K562 (cell line): ENCODE measurements at regions not wholly inside any gene's neighbourhood (a gene's known extent, or its start where the extent isn't known, plus 50 kb on each side); places are given as distances from the start of the nearest gene placed in this dataset.

Source experiments
- ATAC-seq: fragments of 200-7000 bp; cut with Tn5 transposase; 3 replicates; pipeline ENCODE4 v1.9.1; 2020; ENCODE audit warnings: moderate library complexity
- BruUV-seq: library from RNA; stranded (reverse); fragments of 400-500 nt; replicated peaks from 2 replicates; lab custom pipeline; 2021; lab: Mats Ljungman, UMichigan
- CTCF ChIA-PET: fragments of 300-600 bp; formaldehyde crosslinking; extraction: SDS; loops from one replicate; lab custom pipeline; 2021; ENCODE audit warnings: low intra/inter-chr PET ratio; lab: Yijun Ruan, JAX
- POLR2A ChIA-PET: fragments of 300-600, 350-650 bp; sonication (Branson Sonifier 250); formaldehyde crosslinking; extraction: SDS; loops from one replicate; lab custom pipeline; 2021; ENCODE audit warnings: antibody characterized with exemption, inconsistent platforms; lab: Yijun Ruan, JAX
- DNase-seq, 4 experiments: peaks; one replicate each; pipeline versions ENCODE4 v3.0.0 to v3.0.0-alpha.2; 2011 to 2018; ENCODE audit warnings: low spot score in 3 of 4, mixed read lengths in 3 of 4; ENCODE audit errors: extremely low read depth in 1 of 4
- FAIRE-seq: peaks from 2 replicates; lab custom pipeline; 2011; peaks lifted over from hg19 to GRCh38; lab: Jason Lieb, UNC
- H2AFZ ChIP-seq: 2 replicates; pipeline ENCODE4 v1.6.0; 2011; ENCODE audit warnings: low read depth, low read length, control low read depth, inconsistent platforms
- H3K27ac ChIP-seq: fragments of 200-600 bp; 3 replicates; pipeline ENCODE4 v1.8.0; 2011; ENCODE audit warnings: low read depth, mild to moderate bottlenecking, control low read depth, inconsistent platforms, low read length, moderate library complexity, mixed read lengths; ENCODE audit errors: extremely low read depth
- H3K27me3 ChIP-seq, 2 experiments: fragments of 300-600 bp in 1 of 2; 2 replicates in 1 of 2; 3 replicates in 1 of 2; pipeline versions ENCODE4 v1.6.0 to v1.8.0; 2011; ENCODE audit warnings: inconsistent platforms in 2 of 2, low read length in 2 of 2, mild to moderate bottlenecking in 1 of 2, mixed read lengths in 1 of 2, moderate library complexity in 1 of 2; ENCODE audit not compliant: control insufficient read depth in 2 of 2, insufficient read depth in 2 of 2
- H3K36me3 ChIP-seq: fragments of 300-600 bp; 3 replicates; pipeline ENCODE4 v1.8.0; 2011; ENCODE audit warnings: mild to moderate bottlenecking, low read length, inconsistent platforms; ENCODE audit not compliant: control insufficient read depth, insufficient read depth
- H3K4me1 ChIP-seq, 2 experiments: fragments of 200-600 bp in 1 of 2; replicated peaks in 1 of 2; 2 replicates in 1 of 2; 3 replicates in 1 of 2; pipeline versions ENCODE4 v1.5.1 to v1.8.0; 2011; ENCODE audit warnings: inconsistent platforms in 2 of 2, low read length in 2 of 2, mild to moderate bottlenecking in 1 of 2, mixed read lengths in 1 of 2, moderate library complexity in 1 of 2; ENCODE audit not compliant: control insufficient read depth in 2 of 2, insufficient read depth in 2 of 2
- H3K4me2 ChIP-seq: 2 replicates; pipeline ENCODE4 v1.6.1; 2011; ENCODE audit warnings: low read length, control low read depth, inconsistent platforms, mixed read lengths; ENCODE audit not compliant: insufficient read depth
- H3K4me3 ChIP-seq: fragments of 200-600 bp; sonication (generic), shearing (Covaris generic); 2 replicates; pipeline ENCODE4 v1.5.1; 2016; ENCODE audit warnings: control low read depth, inconsistent platforms
- H3K79me2 ChIP-seq: fragments of 200-600 bp; 3 replicates; pipeline ENCODE4 v1.8.0; 2011; ENCODE audit warnings: low read length, inconsistent platforms; ENCODE audit not compliant: control insufficient read depth, insufficient read depth
- H3K9ac ChIP-seq, 2 experiments: 2 replicates each; pipeline versions ENCODE4 v1.6.0 to v1.6.1; 2011; ENCODE audit warnings: low read depth in 2 of 2, low read length in 2 of 2, control low read depth in 1 of 2, inconsistent platforms in 1 of 2, mild to moderate bottlenecking in 1 of 2, mixed read lengths in 1 of 2; ENCODE audit not compliant: insufficient read depth in 1 of 2
- H3K9me1 ChIP-seq: one replicate; pipeline ENCODE4 v1.6.0; 2011; ENCODE audit warnings: inconsistent platforms, mild to moderate bottlenecking, low read length, moderate library complexity; ENCODE audit not compliant: control insufficient read depth, insufficient read depth
- H3K9me3 ChIP-seq: replicated peaks from 2 replicates; pipeline ENCODE4 v1.5.1; 2011; ENCODE audit warnings: low read depth, low read length, inconsistent platforms; ENCODE audit not compliant: control insufficient read depth, insufficient read depth
- H4K20me1 ChIP-seq: replicated peaks from 2 replicates; pipeline ENCODE4 v1.6.1; 2011; ENCODE audit warnings: low read length, inconsistent platforms, mixed read lengths; ENCODE audit not compliant: control insufficient read depth, insufficient read depth
- KAT7 ChIP-seq: sonication (generic); formaldehyde crosslinking; IDR thresholded peaks from 2 replicates; pipeline ENCODE4 v1.8.0; 2022; ENCODE audit warnings: missing genetic modification reagents, mild to moderate bottlenecking, borderline replicate concordance
- KDM1A ChIP-seq, 2 experiments: fragments of 450-650 bp; IDR thresholded peaks; 2 replicates each; pipeline ENCODE4 v1.6.1; 2016; ENCODE audit warnings: mild to moderate bottlenecking in 2 of 2
- SMARCA5 ChIP-seq: fragments of 450-650 bp; IDR thresholded peaks from 2 replicates; pipeline ENCODE4 v1.6.1; 2016
- ZBTB7A ChIP-seq: IDR thresholded peaks from 2 replicates; pipeline ENCODE4 v1.6.1; 2011; ENCODE audit warnings: low read depth, mild to moderate bottlenecking, low read length, moderate library complexity, borderline replicate concordance; ENCODE audit not compliant: control insufficient read depth
- ZNF282 ChIP-seq: sonication (generic); formaldehyde crosslinking; IDR thresholded peaks from 2 replicates; pipeline ENCODE4 v1.8.1; 2023; ENCODE audit warnings: missing genetic modification reagents
- WGBS: fragments of 100-300 bp; shearing (Covaris generic); methylation state at CpG from one replicate; pipeline ENCODE4 v1.1.6; 2016; ENCODE audit warnings: low coverage, mixed read lengths; ENCODE audit not compliant: insufficient coverage; ENCODE audit errors: missing lambda C conversion rate; 5-methylcytosine and 5-hydroxymethylcytosine counted together
- in situ Hi-C: fragments of 300-500 bp; cut with MboI; formaldehyde crosslinking; loops from 4 replicates; pipeline ENCODE4 v1.15.0; 2018; ENCODE audit warnings: inconsistent platforms, mixed read lengths
- intact Hi-C: fragments of 100-400 bp; cut with micrococcal nuclease; formaldehyde crosslinking; loops from 2 replicates; pipeline ENCODE4 v1.14.2; 2022
- TF ChIP-seq, protein P1 (sequence below): fragments of 450-650 bp; IDR thresholded peaks from 2 replicates; pipeline ENCODE4 v1.7.0; 2016; ENCODE audit warnings: borderline replicate concordance
- TF ChIP-seq, protein P2 (sequence below): conservative IDR thresholded peaks from 2 replicates; pipeline ENCODE4 v1.6.1; 2011; ENCODE audit warnings: low read depth, mild to moderate bottlenecking, low read length; ENCODE audit not compliant: control insufficient read depth
- TF ChIP-seq, protein P3 (sequence below): sonication (generic); formaldehyde crosslinking; IDR thresholded peaks from 2 replicates; pipeline ENCODE4 v1.8.1; 2023; ENCODE audit warnings: missing genetic modification reagents, mild to moderate bottlenecking, borderline replicate concordance
- TF ChIP-seq, protein P4 (sequence below): fragments of 200-800 bp; sonication (Bioruptor generic); IDR thresholded peaks from 2 replicates; pipeline ENCODE4 v1.6.1; 2016; ENCODE audit warnings: missing genetic modification characterization, missing compliant biosample characterization

DNA sequence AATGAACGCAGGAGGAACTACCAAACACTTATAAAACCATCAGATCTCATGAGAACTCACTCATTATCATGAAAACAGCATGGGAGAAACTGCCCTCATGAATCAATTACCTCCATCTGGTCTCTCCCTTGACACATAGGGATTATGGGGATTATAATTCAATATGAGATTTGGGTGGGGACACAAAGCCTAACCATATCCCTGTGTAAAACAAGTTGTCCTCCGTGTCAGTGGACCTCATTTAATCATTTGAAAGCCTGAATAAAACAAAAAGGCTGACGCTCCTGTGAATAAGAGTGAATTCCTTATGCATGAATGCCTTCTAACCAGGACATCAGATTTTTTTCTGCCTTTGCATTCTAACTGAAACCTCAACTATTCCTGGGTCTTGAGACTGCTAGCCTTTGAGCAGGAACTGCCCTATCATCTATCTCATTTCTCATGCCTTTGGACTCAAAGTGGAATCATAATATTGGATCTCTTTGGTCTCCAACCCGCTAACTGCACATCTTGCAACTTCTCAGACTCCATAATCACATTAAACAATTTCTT is 648.8 kb downstream of the ADGRL2 start:
- Histone ChIP-seq H3K4me1 (no peaks in the 10 kb centered on the region), H4K20me1 (no peaks in the 10 kb centered on the region), H3K36me3 (no peaks in the 10 kb centered on the region), H3K4me2 (no peak overlapping the region), H3K9me3 (0 out of 2 replicates have a peak, but pooled peaks cover 2% of the 10 kb centered on the region), H3K27me3 (no peaks in the 10 kb centered on the region), H3K4me3 (no peak overlapping the region), H3K9me1 (no peaks in the 10 kb centered on the region), H3K9ac (no peak overlapping the region), H3K27ac (no peak overlapping the region), H3K79me2 (no peaks in the 10 kb centered on the region), H2AFZ (no peak overlapping the region)
- in situ Hi-C loops = no loop called here
- FAIRE-seq = no peak
- 0% methylated on average over 4 of the region's 4 CpGs for WGBS
- POLR2A ChIA-PET = no interaction called here
- CTCF ChIA-PET = no interaction called here
- no TSS peak for BruUV-seq
- intact Hi-C loops = no loop called here
- ATAC-seq = no peak
- DNase-seq = no peak
- no peak for TF ChIP-seq KDM1A (IDR thresholded peaks at IDR 0.05)
- no peak for TF ChIP-seq KAT7 (CRISPR knock-in tag)
- TF ChIP-seq, protein P1, sequence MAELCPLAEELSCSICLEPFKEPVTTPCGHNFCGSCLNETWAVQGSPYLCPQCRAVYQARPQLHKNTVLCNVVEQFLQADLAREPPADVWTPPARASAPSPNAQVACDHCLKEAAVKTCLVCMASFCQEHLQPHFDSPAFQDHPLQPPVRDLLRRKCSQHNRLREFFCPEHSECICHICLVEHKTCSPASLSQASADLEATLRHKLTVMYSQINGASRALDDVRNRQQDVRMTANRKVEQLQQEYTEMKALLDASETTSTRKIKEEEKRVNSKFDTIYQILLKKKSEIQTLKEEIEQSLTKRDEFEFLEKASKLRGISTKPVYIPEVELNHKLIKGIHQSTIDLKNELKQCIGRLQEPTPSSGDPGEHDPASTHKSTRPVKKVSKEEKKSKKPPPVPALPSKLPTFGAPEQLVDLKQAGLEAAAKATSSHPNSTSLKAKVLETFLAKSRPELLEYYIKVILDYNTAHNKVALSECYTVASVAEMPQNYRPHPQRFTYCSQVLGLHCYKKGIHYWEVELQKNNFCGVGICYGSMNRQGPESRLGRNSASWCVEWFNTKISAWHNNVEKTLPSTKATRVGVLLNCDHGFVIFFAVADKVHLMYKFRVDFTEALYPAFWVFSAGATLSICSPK = no peak
- TF ChIP-seq, protein P2, sequence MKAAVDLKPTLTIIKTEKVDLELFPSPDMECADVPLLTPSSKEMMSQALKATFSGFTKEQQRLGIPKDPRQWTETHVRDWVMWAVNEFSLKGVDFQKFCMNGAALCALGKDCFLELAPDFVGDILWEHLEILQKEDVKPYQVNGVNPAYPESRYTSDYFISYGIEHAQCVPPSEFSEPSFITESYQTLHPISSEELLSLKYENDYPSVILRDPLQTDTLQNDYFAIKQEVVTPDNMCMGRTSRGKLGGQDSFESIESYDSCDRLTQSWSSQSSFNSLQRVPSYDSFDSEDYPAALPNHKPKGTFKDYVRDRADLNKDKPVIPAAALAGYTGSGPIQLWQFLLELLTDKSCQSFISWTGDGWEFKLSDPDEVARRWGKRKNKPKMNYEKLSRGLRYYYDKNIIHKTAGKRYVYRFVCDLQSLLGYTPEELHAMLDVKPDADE = no peak
- TF ChIP-seq ZNF282 (CRISPR knock-in tag) = no peak
- TF ChIP-seq, protein P3, sequence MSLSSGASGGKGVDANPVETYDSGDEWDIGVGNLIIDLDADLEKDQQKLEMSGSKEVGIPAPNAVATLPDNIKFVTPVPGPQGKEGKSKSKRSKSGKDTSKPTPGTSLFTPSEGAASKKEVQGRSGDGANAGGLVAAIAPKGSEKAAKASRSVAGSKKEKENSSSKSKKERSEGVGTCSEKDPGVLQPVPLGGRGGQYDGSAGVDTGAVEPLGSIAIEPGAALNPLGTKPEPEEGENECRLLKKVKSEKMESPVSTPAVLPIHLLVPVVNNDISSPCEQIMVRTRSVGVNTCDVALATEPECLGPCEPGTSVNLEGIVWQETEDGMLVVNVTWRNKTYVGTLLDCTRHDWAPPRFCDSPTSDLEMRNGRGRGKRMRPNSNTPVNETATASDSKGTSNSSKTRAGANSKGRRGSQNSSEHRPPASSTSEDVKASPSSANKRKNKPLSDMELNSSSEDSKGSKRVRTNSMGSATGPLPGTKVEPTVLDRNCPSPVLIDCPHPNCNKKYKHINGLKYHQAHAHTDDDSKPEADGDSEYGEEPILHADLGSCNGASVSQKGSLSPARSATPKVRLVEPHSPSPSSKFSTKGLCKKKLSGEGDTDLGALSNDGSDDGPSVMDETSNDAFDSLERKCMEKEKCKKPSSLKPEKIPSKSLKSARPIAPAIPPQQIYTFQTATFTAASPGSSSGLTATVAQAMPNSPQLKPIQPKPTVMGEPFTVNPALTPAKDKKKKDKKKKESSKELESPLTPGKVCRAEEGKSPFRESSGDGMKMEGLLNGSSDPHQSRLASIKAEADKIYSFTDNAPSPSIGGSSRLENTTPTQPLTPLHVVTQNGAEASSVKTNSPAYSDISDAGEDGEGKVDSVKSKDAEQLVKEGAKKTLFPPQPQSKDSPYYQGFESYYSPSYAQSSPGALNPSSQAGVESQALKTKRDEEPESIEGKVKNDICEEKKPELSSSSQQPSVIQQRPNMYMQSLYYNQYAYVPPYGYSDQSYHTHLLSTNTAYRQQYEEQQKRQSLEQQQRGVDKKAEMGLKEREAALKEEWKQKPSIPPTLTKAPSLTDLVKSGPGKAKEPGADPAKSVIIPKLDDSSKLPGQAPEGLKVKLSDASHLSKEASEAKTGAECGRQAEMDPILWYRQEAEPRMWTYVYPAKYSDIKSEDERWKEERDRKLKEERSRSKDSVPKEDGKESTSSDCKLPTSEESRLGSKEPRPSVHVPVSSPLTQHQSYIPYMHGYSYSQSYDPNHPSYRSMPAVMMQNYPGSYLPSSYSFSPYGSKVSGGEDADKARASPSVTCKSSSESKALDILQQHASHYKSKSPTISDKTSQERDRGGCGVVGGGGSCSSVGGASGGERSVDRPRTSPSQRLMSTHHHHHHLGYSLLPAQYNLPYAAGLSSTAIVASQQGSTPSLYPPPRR (CRISPR knock-in tag) = no peak
- TF ChIP-seq SMARCA5 = no peak
- TF ChIP-seq, protein P4, sequence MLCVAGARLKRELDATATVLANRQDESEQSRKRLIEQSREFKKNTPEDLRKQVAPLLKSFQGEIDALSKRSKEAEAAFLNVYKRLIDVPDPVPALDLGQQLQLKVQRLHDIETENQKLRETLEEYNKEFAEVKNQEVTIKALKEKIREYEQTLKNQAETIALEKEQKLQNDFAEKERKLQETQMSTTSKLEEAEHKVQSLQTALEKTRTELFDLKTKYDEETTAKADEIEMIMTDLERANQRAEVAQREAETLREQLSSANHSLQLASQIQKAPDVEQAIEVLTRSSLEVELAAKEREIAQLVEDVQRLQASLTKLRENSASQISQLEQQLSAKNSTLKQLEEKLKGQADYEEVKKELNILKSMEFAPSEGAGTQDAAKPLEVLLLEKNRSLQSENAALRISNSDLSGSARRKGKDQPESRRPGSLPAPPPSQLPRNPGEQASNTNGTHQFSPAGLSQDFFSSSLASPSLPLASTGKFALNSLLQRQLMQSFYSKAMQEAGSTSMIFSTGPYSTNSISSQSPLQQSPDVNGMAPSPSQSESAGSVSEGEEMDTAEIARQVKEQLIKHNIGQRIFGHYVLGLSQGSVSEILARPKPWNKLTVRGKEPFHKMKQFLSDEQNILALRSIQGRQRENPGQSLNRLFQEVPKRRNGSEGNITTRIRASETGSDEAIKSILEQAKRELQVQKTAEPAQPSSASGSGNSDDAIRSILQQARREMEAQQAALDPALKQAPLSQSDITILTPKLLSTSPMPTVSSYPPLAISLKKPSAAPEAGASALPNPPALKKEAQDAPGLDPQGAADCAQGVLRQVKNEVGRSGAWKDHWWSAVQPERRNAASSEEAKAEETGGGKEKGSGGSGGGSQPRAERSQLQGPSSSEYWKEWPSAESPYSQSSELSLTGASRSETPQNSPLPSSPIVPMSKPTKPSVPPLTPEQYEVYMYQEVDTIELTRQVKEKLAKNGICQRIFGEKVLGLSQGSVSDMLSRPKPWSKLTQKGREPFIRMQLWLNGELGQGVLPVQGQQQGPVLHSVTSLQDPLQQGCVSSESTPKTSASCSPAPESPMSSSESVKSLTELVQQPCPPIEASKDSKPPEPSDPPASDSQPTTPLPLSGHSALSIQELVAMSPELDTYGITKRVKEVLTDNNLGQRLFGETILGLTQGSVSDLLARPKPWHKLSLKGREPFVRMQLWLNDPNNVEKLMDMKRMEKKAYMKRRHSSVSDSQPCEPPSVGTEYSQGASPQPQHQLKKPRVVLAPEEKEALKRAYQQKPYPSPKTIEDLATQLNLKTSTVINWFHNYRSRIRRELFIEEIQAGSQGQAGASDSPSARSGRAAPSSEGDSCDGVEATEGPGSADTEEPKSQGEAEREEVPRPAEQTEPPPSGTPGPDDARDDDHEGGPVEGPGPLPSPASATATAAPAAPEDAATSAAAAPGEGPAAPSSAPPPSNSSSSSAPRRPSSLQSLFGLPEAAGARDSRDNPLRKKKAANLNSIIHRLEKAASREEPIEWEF (CRISPR knock-in tag) = no peak
- no peak for TF ChIP-seq ZBTB7A
